AG04450 (cell line): ENCODE measurements at regions not wholly inside any gene's neighbourhood (a gene's known extent, or its start where the extent isn't known, plus 50 kb on each side); places are given as distances from the start of the nearest gene placed in this dataset.

ENCODE experiments used
- CTCF ChIA-PET: fragments of 300-600, 350-600 bp; formaldehyde crosslinking; extraction: SDS; loops from one replicate; lab custom pipeline; 2022; ENCODE audit warnings: antibody characterized with exemption, inconsistent platforms; lab: Charles Lee
- POLR2A ChIA-PET: fragments of 350-600 bp; formaldehyde crosslinking; extraction: SDS; loops from one replicate; lab custom pipeline; 2021; ENCODE audit warnings: antibody characterized with exemption, inconsistent platforms; lab: Yijun Ruan, JAX
- DNase-seq: peaks from one replicate; pipeline ENCODE4 v3.0.0-alpha.2; 2011; ENCODE audit warnings: low read depth, low spot score
- H3K27ac ChIP-seq: one replicate; pipeline ENCODE4 v1.5.1; 2012; ENCODE audit warnings: low read depth, low read length, control low read depth
- H3K27me3 ChIP-seq: one replicate; pipeline ENCODE4 v1.6.0; 2012; ENCODE audit warnings: low read length; ENCODE audit not compliant: control insufficient read depth, insufficient read depth
- H3K4me3 ChIP-seq: 2 replicates; pipeline ENCODE4 v1.5.1; 2011; ENCODE audit warnings: mild to moderate bottlenecking, low read depth, low read length, control low read depth
- H3K9me3 ChIP-seq: 2 replicates; pipeline ENCODE4 v1.5.1; 2012; ENCODE audit warnings: low read length; ENCODE audit not compliant: control insufficient read depth, insufficient read depth
- CTCF ChIP-seq: IDR thresholded peaks from 2 replicates; pipeline ENCODE4 v1.5.1; 2011; ENCODE audit warnings: low read depth, low read length, control low read depth, inconsistent platforms

GRCh38 chr5:168128557-168128956, 162.9 kb upstream of the WWC1 start:
- POLR2A ChIA-PET = no interaction called here
- no peak overlapping the region for H3K27ac ChIP-seq
- no peak overlapping the region for H3K4me3 ChIP-seq
- no peak for TF ChIP-seq CTCF
- H3K27me3 ChIP-seq = no peaks in the 10 kb centered on the region
- H3K9me3 ChIP-seq = peaks cover 3% of the 10 kb centered on the region; the same call in 1 of the 2 replicates
- DNase-seq = no peak
- CTCF ChIA-PET = interaction anchor here (0.6 kb wide), 1 partner anchor 15 kb away, joined by 3 read pairs; no protein-coding TSS in a partner anchor

GRCh38 chr5:168131519-168131918, 159.9 kb upstream of the WWC1 start:
- Histone ChIP-seq H3K4me3 (no peak overlapping the region), H3K27me3 (no peaks in the 10 kb centered on the region), H3K9me3 (peaks cover 2% of the 10 kb centered on the region; the same call in 1 of the 2 replicates), H3K27ac (no peak overlapping the region)
- TF ChIP-seq CTCF = no peak
- DNase-seq = no peak
- CTCF ChIA-PET = no interaction called here
- POLR2A ChIA-PET = no interaction called here

GRCh38 chr5:168132241-168132641, 159.2 kb upstream of the WWC1 start:
- H3K27me3 ChIP-seq = no peaks in the 10 kb centered on the region
- POLR2A ChIA-PET = no interaction called here
- DNase-seq = no peak
- no peak for TF ChIP-seq CTCF
- no peaks in the 10 kb centered on the region for H3K9me3 ChIP-seq
- no peak overlapping the region for H3K27ac ChIP-seq
- no peak overlapping the region for H3K4me3 ChIP-seq
- CTCF ChIA-PET = no interaction called here

GRCh38 chr5:168135897-168136296, 155.5 kb upstream of the WWC1 start:
- Histone ChIP-seq H3K27ac (no peak overlapping the region), H3K27me3 (no peaks in the 10 kb centered on the region), H3K9me3 (no peaks in the 10 kb centered on the region), H3K4me3 (no peak overlapping the region)
- ChIA-PET POLR2A (no interaction called here), CTCF (no interaction called here)
- TF ChIP-seq CTCF = no peak
- DNase-seq = no peak

- Histone ChIP-seq H3K27me3 (no peaks in the 10 kb centered on the region), H3K4me3 (no peak overlapping the region), H3K9me3 (no peaks in the 10 kb centered on the region), H3K27ac (no peak overlapping the region)
- no peak for DNase-seq
- CTCF ChIA-PET = no interaction called here
- no peak for TF ChIP-seq CTCF
- POLR2A ChIA-PET = no interaction called here
Observed at GRCh38 chr5:168136340-168136739, 155.1 kb upstream of the WWC1 start.
